Skeletal muscle tissue (tissue), 3 donors: ENCODE measurements at regions not wholly inside any gene's neighbourhood (a gene's known extent, or its start where the extent isn't known, plus 50 kb on each side); places are given as distances from the start of the nearest gene placed in this dataset.
"Not testable (repeated sequence)": the region's sequence is repeated elsewhere in the genome, so short reads cannot be mapped to it uniquely, and the experiment has no call there.

ENCODE experiments used
- H3K27ac ChIP-seq: one replicate; pipeline ENCODE4 v1.7.0; 2013; ENCODE audit warnings: mild to moderate bottlenecking, low read depth, low read length, inconsistent platforms
- H3K27me3 ChIP-seq, 3 donors: one replicate each; pipeline ENCODE4 v1.7.0; 2013; ENCODE audit warnings: low read length in 3 of 3; ENCODE audit not compliant: control insufficient read depth in 3 of 3, insufficient read depth in 3 of 3
- H3K36me3 ChIP-seq, 3 donors: one replicate each; pipeline ENCODE4 v1.7.0; 2013; ENCODE audit warnings: low read length in 3 of 3; ENCODE audit not compliant: control insufficient read depth in 3 of 3, insufficient read depth in 3 of 3
- H3K4me1 ChIP-seq, 3 donors: one replicate each; pipeline ENCODE4 v1.7.0; 2013; ENCODE audit warnings: low read length in 3 of 3, mild to moderate bottlenecking in 3 of 3; ENCODE audit not compliant: control insufficient read depth in 3 of 3, insufficient read depth in 3 of 3
- H3K4me3 ChIP-seq, 3 donors: one replicate each; pipeline ENCODE4 v1.7.0; 2013; ENCODE audit warnings: low read length in 3 of 3
- H3K9ac ChIP-seq, 3 donors: one replicate each; pipeline ENCODE4 v1.7.0; 2013; ENCODE audit warnings: low read length in 3 of 3, mild to moderate bottlenecking in 3 of 3, moderate library complexity in 2 of 3, low read depth in 1 of 3
- H3K9me3 ChIP-seq, 3 donors: one replicate each; pipeline ENCODE4 v1.7.0; 2013; ENCODE audit warnings: low read length in 3 of 3; ENCODE audit not compliant: control insufficient read depth in 3 of 3
- donor health status: Osteomylitis.

DNA sequence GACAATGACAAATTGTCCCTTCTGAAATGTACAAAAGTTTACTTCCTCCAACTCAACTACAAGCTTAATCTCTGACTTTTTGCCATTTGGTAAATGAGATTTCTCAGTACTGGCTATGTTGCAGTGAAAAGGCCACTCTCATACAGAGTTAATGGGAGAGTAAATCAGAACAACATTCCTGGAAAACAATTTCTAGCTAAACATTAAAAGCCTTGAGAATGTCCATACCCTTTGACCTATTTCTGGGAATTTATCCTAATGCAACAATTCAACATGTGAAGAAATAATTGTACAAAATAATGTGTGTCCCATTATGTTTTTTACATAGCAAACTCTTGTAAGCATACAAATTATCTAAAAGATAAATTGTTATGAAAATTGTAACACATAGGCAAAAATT is 56.3 kb upstream of the SPEF2 start:
- Histone ChIP-seq H3K4me1 (no peaks in the 10 kb centered on the region), H3K27ac (no peak overlapping the region), H3K27me3 (no peaks in the 10 kb centered on the region), H3K9me3 (peaks cover 0 to 9% (median 4%) of the 10 kb centered on the region in 3 donors), H3K4me3 (no peak overlapping the region), H3K36me3 (no peaks in the 10 kb centered on the region), H3K9ac (no peak overlapping the region)

- no peak overlapping the region for H3K27ac ChIP-seq
- no peak overlapping the region for H3K4me3 ChIP-seq
- H3K9ac ChIP-seq = no peak overlapping the region
- no peaks in the 10 kb centered on the region for H3K4me1 ChIP-seq
- peaks cover 0 to 9% (median 6%) of the 10 kb centered on the region in 3 donors for H3K9me3 ChIP-seq
- H3K36me3 ChIP-seq = no peaks in the 10 kb centered on the region
- no peaks in the 10 kb centered on the region for H3K27me3 ChIP-seq
Measured at GRCh38 chr5:35557748-35558147, 59.9 kb upstream of the SPEF2 start.

DNA sequence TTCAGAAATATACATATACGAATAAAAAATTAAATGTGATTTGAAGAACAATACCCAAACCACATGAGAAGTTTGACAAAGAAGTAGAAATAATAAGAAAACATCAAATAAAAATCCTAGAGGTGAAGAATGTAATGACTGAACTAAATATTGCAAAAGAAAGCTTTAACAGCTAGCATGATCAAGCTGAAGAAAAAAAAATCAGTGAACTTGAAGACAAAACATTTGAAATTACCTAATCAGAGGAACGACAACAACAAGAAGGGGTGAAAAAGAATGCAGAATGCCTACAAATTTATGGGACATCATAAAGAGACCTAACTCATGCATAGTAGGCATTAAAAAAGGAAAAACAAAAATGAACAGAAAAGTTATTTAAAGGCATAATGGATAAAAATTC is 60.5 kb upstream of the SPEF2 start:
- Histone ChIP-seq H3K27ac (no peak overlapping the region), H3K36me3 (no peaks in the 10 kb centered on the region), H3K9me3 (peaks cover 0 to 9% (median 6%) of the 10 kb centered on the region in 3 donors), H3K4me3 (no peak overlapping the region), H3K27me3 (no peaks in the 10 kb centered on the region), H3K9ac (no peak overlapping the region), H3K4me1 (no peaks in the 10 kb centered on the region)

DNA sequence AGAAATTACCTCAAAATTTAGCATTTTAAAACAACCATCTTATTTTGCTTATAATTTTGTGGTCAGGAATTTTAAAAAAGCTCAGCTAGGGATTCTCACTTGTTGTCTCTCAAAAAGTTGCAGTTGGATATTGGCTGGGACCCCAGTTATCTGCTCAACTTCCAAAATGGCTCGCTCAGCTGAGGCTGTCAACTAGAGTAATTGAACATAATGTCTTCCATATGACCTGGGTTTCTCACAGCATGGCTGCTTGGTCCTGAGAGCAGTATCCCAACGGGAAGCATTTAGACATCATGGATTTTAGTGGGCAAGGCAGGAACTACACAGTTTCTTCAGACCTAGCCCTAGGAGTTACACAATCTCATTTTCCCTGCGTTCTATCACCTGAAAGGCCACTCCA is 63.6 kb upstream of the SPEF2 start:
- H3K27ac ChIP-seq = no peak overlapping the region
- H3K36me3 ChIP-seq = no peaks in the 10 kb centered on the region
- no peak overlapping the region for H3K4me3 ChIP-seq
- H3K27me3 ChIP-seq = no peaks in the 10 kb centered on the region
- peaks cover 0 to 9% (median 6%) of the 10 kb centered on the region in 3 donors for H3K9me3 ChIP-seq
- no peak overlapping the region for H3K9ac ChIP-seq
- no peaks in the 10 kb centered on the region for H3K4me1 ChIP-seq

- Histone ChIP-seq H3K9ac (no peak overlapping the region), H3K36me3 (no peaks in the 10 kb centered on the region), H3K27me3 (no peaks in the 10 kb centered on the region), H3K27ac (no peak overlapping the region), H3K4me1 (no peaks in the 10 kb centered on the region), H3K4me3 (no peak overlapping the region), H3K9me3 (peaks cover 0 to 2% (median 0%) of the 10 kb centered on the region in 3 donors)
Measured at GRCh38 chr5:35545190-35545589, 72.5 kb upstream of the SPEF2 start.

DNA sequence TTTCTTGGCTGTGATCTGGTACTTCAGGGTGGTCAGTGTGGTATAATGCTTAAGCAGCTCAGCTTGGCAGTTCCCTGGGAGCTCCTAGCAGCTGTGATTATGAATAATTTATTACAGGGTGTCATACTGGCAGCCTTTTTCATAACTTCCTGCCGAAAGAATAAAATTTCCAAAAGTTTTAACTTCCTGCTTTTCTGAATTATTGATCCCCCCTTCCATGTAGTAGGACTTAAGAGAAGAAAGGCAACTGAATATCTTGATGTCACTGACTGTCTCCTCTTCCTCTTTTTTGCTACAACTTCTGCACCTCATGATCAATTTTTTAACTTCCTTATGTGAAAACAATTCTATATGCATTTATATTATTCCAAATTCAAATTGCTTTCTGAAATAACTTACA is 74.3 kb upstream of the SPEF2 start:
- Histone ChIP-seq H3K9ac (no peak overlapping the region), H3K27ac (no peak overlapping the region), H3K9me3 (peaks cover 0 to 2% (median 0%) of the 10 kb centered on the region in 3 donors), H3K4me3 (no peak overlapping the region), H3K27me3 (no peaks in the 10 kb centered on the region), H3K4me1 (no peaks in the 10 kb centered on the region), H3K36me3 (no peaks in the 10 kb centered on the region)

DNA sequence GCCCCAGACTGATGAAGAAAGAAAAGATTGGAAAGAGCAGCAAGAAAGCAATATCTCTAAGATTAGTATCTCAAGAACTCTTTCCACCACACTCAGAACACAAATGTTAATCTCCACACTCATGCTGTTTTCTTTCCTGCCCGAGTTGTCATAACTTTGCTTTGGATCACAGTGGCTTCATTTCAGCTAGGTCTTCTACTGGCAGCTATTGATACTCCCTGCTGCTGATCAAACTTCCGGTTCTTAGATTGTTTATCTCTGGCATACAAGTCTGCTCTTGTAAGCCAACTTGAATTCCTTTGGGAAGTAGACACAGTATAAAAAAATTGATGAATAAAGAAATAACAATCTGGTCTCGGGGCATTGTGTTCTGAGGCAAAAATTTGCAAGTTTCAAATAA is 77.7 kb upstream of the SPEF2 start:
- Histone ChIP-seq H3K27ac (no peak overlapping the region), H3K9me3 (peaks cover 0 to 2% (median 0%) of the 10 kb centered on the region in 3 donors), H3K4me1 (no peaks in the 10 kb centered on the region), H3K27me3 (no peaks in the 10 kb centered on the region), H3K4me3 (no peak overlapping the region), H3K36me3 (no peaks in the 10 kb centered on the region), H3K9ac (no peak overlapping the region)

- H3K36me3 ChIP-seq = no peaks in the 10 kb centered on the region
- no peaks in the 10 kb centered on the region for H3K27me3 ChIP-seq
- peaks cover 0 to 2% (median 0%) of the 10 kb centered on the region in 3 donors for H3K9me3 ChIP-seq
- no peak overlapping the region for H3K27ac ChIP-seq
- H3K4me1 ChIP-seq = no peaks in the 10 kb centered on the region
- no peak overlapping the region for H3K9ac ChIP-seq
- H3K4me3 ChIP-seq = no peak overlapping the region
Measured at GRCh38 chr5:35538198-35538931, 79.3 kb upstream of the SPEF2 start.

DNA sequence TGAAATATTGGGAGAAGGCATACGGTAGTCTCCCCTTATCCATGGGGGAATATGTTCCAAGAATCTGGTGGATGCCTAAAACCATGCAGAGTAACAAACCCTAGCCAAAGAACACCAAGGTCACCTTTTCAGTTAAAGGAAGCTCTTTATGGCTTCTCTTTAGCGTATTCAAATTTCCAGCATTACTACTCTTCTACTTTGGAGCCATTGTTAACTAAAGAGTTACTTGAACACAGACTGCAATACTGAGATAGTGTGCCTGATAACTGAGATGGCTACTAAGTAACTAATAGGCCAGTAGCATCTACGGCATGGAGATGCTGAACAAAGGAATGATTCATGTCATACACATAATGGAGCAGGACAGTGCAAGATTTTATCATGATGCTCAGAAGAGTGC is 84.5 kb upstream of the SPEF2 start:
- H3K9ac ChIP-seq = no peak overlapping the region
- H3K9me3 ChIP-seq = no peaks in the 10 kb centered on the region
- H3K4me3 ChIP-seq = no peak overlapping the region
- H3K4me1 ChIP-seq = no peaks in the 10 kb centered on the region
- no peaks in the 10 kb centered on the region for H3K27me3 ChIP-seq
- H3K27ac ChIP-seq = no peak overlapping the region
- no peaks in the 10 kb centered on the region for H3K36me3 ChIP-seq

GRCh38 chr5:35531553-35531952 is 86.1 kb upstream of the SPEF2 start:
- not testable (repeated sequence) for H3K9me3 ChIP-seq, H3K4me3 ChIP-seq, H3K9ac ChIP-seq, H3K4me1 ChIP-seq, H3K36me3 ChIP-seq, H3K27me3 ChIP-seq, H3K27ac ChIP-seq
